B cell (primary cell): ENCODE measurements at regions not wholly inside any gene's neighbourhood (a gene's known extent, or its start where the extent isn't known, plus 50 kb on each side); places are given as distances from the start of the nearest gene placed in this dataset.

ENCODE experiments used
- ATAC-seq: fragments of 200-7000 bp; cut with Tn5 transposase; one replicate; pipeline ENCODE4 v1.10.0; 2021; ENCODE audit warnings: low read depth, mild to moderate bottlenecking, moderate number of reproducible peaks, moderate library complexity
- CTCF ChIA-PET: fragments of 350-600 bp; sonication (Branson Sonifier 250); formaldehyde crosslinking; loops from one replicate; lab custom pipeline; 2021; ENCODE audit warnings: antibody characterized with exemption, inconsistent platforms; lab: Charles Lee
- POLR2A ChIA-PET: fragments of 350-600 bp; sonication (Branson Sonifier 250); formaldehyde crosslinking; loops from one replicate; lab custom pipeline; 2021; ENCODE audit warnings: antibody characterized with exemption; lab: Charles Lee
- DNase-seq: peaks from one replicate; pipeline ENCODE4 v3.0.0; 2013
- H2AFZ ChIP-seq: 2 replicates; pipeline ENCODE4 v1.6.1; 2012; ENCODE audit warnings: mild to moderate bottlenecking, low read depth, low read length; ENCODE audit not compliant: insufficient read depth, poor library complexity, severe bottlenecking
- H3K27ac ChIP-seq, 2 donors: 1 replicate in 1 of 2; 2 replicates in 1 of 2; pipeline ENCODE4 v1.5.1; 2012 to 2013; ENCODE audit warnings: low read length in 2 of 2, mild to moderate bottlenecking in 2 of 2, moderate library complexity in 1 of 2
- H3K27me3 ChIP-seq, 4 experiments: fragments of 200-600 bp in 1 of 4; sonication (generic) in 1 of 4; replicated peaks in 1 of 4; 1 replicate in 2 of 4; 2 replicates in 2 of 4; pipeline versions ENCODE4 v1.6.1 to v1.7.0; 2013 to 2016; ENCODE audit warnings: low read length in 3 of 4, mild to moderate bottlenecking in 2 of 4, mixed read lengths in 1 of 4, moderate library complexity in 1 of 4; ENCODE audit not compliant: insufficient read depth in 4 of 4, control insufficient read depth in 3 of 4; ENCODE audit errors: control extremely low read depth in 1 of 4
- H3K36me3 ChIP-seq, 2 experiments: replicated peaks in 1 of 2; 1 replicate in 1 of 2; 2 replicates in 1 of 2; pipeline versions ENCODE4 v1.6.1 to v1.7.1; 2013; ENCODE audit warnings: low read length in 1 of 2; ENCODE audit not compliant: insufficient read depth in 2 of 2, control insufficient read depth in 1 of 2; ENCODE audit errors: control extremely low read depth in 1 of 2, extremely low read depth in 1 of 2
- H3K4me1 ChIP-seq, 2 donors: fragments of 200-600 bp in 1 of 2; sonication (generic) in 1 of 2; 1 replicate in 1 of 2; 2 replicates in 1 of 2; pipeline versions ENCODE4 v1.5.1 to v1.6.1; 2013 to 2017; ENCODE audit warnings: low read length in 2 of 2; ENCODE audit not compliant: control insufficient read depth in 2 of 2, insufficient read depth in 2 of 2
- H3K4me2 ChIP-seq: replicated peaks from 2 replicates; pipeline ENCODE3; 2012; ENCODE audit warnings: mild to moderate bottlenecking, low read depth, low read length; ENCODE audit not compliant: poor library complexity, severe bottlenecking
- H3K4me3 ChIP-seq, 5 experiments: fragments of 200-600 bp in 1 of 5; sonication (generic) in 1 of 5; 1 replicate in 3 of 5; 2 replicates in 2 of 5; pipeline versions ENCODE4 v1.5.1 to v1.7.0; 2011 to 2016; ENCODE audit warnings: low read length in 4 of 5, mild to moderate bottlenecking in 4 of 5, low read depth in 2 of 5, control low read depth in 1 of 5, moderate library complexity in 1 of 5; ENCODE audit not compliant: insufficient read depth in 1 of 5; ENCODE audit errors: control extremely low read depth in 1 of 5, extremely low read depth in 1 of 5
- H3K79me2 ChIP-seq: fragments of 200-600 bp; sonication (generic); one replicate; pipeline ENCODE4 v1.6.0; 2016; ENCODE audit warnings: low read length; ENCODE audit not compliant: control insufficient read depth, insufficient read depth
- H3K9ac ChIP-seq: fragments of 200-600 bp; sonication (generic); 2 replicates; pipeline ENCODE4 v1.6.1; 2017; ENCODE audit warnings: mild to moderate bottlenecking, low read length, moderate library complexity
- H3K9me3 ChIP-seq, 3 donors: one replicate each; pipeline versions ENCODE4 v1.6.1 to v1.7.1; 2013; ENCODE audit warnings: low read length in 2 of 3; ENCODE audit not compliant: control insufficient read depth in 2 of 3, insufficient read depth in 1 of 3; ENCODE audit errors: control extremely low read depth in 1 of 3
- H4K20me1 ChIP-seq: 2 replicates; pipeline ENCODE4 v1.6.0; 2012; ENCODE audit warnings: mild to moderate bottlenecking, low read length; ENCODE audit not compliant: insufficient read depth, control insufficient read depth, poor library complexity, severe bottlenecking
- H3K27ac Mint-ChIP-seq: one replicate; pipeline ENCODE4 v1.8.0; 2021; ENCODE audit warnings: mixed read lengths
- H3K27me3 Mint-ChIP-seq: one replicate; pipeline ENCODE4 v1.8.0; 2021; ENCODE audit warnings: mixed read lengths
- H3K4me1 Mint-ChIP-seq: one replicate; pipeline ENCODE4 v1.8.0; 2021; ENCODE audit warnings: mixed read lengths
- H3K4me3 Mint-ChIP-seq: one replicate; pipeline ENCODE4 v1.8.0; 2021; ENCODE audit warnings: mixed read lengths
- H3K9me3 Mint-ChIP-seq: one replicate; pipeline ENCODE4 v1.8.0; 2022; ENCODE audit warnings: mixed read lengths; ENCODE audit not compliant: insufficient read depth
- CTCF ChIP-seq: fragments of 200-600 bp; IDR thresholded peaks from one replicate; pipeline ENCODE4 v1.8.0; 2022; ENCODE audit warnings: antibody characterized with exemption, mild to moderate bottlenecking
- EZH2 ChIP-seq: IDR thresholded peaks from 2 replicates; pipeline ENCODE4 v1.6.1; 2012; ENCODE audit warnings: borderline replicate concordance, low read depth, mild to moderate bottlenecking, moderate library complexity, low read length; ENCODE audit not compliant: insufficient read depth, poor library complexity, severe bottlenecking
- WGBS: methylation state at CpG from one replicate; pipeline ENCODE4 v1.1.5; 2013; ENCODE audit warnings: missing lambda C conversion rate; ENCODE audit not compliant: insufficient coverage; 5-methylcytosine and 5-hydroxymethylcytosine counted together
- intact Hi-C: fragments of 100-400 bp; cut with micrococcal nuclease; formaldehyde crosslinking; loops from one replicate; pipeline ENCODE4 v1.10.0; 2022

GRCh38 chr3:162544246-162544645, 1047.6 kb downstream of the OTOL1 start:
- H3K4me1 ChIP-seq: no peaks in the 10 kb centered on the region
- H3K9ac ChIP-seq: no peak overlapping the region
- H3K79me2 ChIP-seq: no peaks in the 10 kb centered on the region
- H3K4me3 ChIP-seq: no peak overlapping the region
- no peak for TF ChIP-seq CTCF
- TF ChIP-seq EZH2: no peak
- intact Hi-C loops: no loop called here
- H3K9me3 ChIP-seq: no peaks in the 10 kb centered on the region
- Mint-ChIP-seq H3K27me3 (no peaks in the 10 kb centered on the region), H3K27ac (no peak overlapping the region), H3K9me3 (peaks cover 4% of the 10 kb centered on the region), H3K4me1 (no peaks in the 10 kb centered on the region), H3K4me3 (no peak overlapping the region)
- no peak overlapping the region for H3K4me2 ChIP-seq
- H4K20me1 ChIP-seq: no peaks in the 10 kb centered on the region
- no peak overlapping the region for H3K27ac ChIP-seq
- H3K27me3 ChIP-seq: no peaks in the 10 kb centered on the region
- H3K36me3 ChIP-seq: no peaks in the 10 kb centered on the region
- ChIA-PET CTCF (no interaction called here), POLR2A (no interaction called here)
- WGBS: 100% methylated on average over 1 of the region's 3 CpGs
- no peak for ATAC-seq
- H2AFZ ChIP-seq: no peak overlapping the region
- DNase-seq: no peak

GRCh38 chr3:162546910-162547309, 1050.3 kb downstream of the OTOL1 start:
- Histone ChIP-seq H3K79me2 (no peaks in the 10 kb centered on the region), H3K9ac (no peak overlapping the region), H4K20me1 (no peaks in the 10 kb centered on the region), H3K4me1 (no peaks in the 10 kb centered on the region), H2AFZ (no peak overlapping the region), H3K36me3 (no peaks in the 10 kb centered on the region), H3K4me2 (no peak overlapping the region), H3K4me3 (no peak overlapping the region), H3K9me3 (no peaks in the 10 kb centered on the region), H3K27me3 (no peaks in the 10 kb centered on the region), H3K27ac (no peak overlapping the region)
- peaks cover 4% of the 10 kb centered on the region for H3K9me3 Mint-ChIP-seq
- TF ChIP-seq CTCF (no peak), EZH2 (no peak)
- DNase-seq (no peak), ATAC-seq (no peak)
- no CpG with 5 or more reads among the region's 2 CpGs for WGBS
- no peak overlapping the region for H3K4me3 Mint-ChIP-seq
- no peaks in the 10 kb centered on the region for H3K27me3 Mint-ChIP-seq
- no peaks in the 10 kb centered on the region for H3K4me1 Mint-ChIP-seq
- POLR2A ChIA-PET: no interaction called here
- H3K27ac Mint-ChIP-seq: no peak overlapping the region
- intact Hi-C loops: no loop called here
- CTCF ChIA-PET: no interaction called here
